GM12878 (cell line): ENCODE measurements at regions not wholly inside any gene's neighbourhood (a gene's known extent, or its start where the extent isn't known, plus 50 kb on each side); places are given as distances from the start of the nearest gene placed in this dataset.

Experiments
- ATAC-seq: fragments of 200-7000 bp; cut with Tn5 transposase; 3 replicates; pipeline ENCODE4 v1.9.1; 2020; ENCODE audit warnings: mild to moderate bottlenecking, moderate library complexity
- BruUV-seq: library from RNA; stranded (reverse); fragments of 400-500 nt; replicated peaks from 2 replicates; lab custom pipeline; 2021; lab: Mats Ljungman, UMichigan
- CTCF ChIA-PET: fragments of 300-600 bp; sonication (Branson Sonifier 250); formaldehyde crosslinking; extraction: SDS; loops from one replicate; lab custom pipeline; 2021; ENCODE audit warnings: inconsistent platforms; lab: Yijun Ruan, JAX
- POLR2A ChIA-PET: fragments of 350-600 bp; formaldehyde crosslinking; extraction: SDS; loops from one replicate; lab custom pipeline; 2021; ENCODE audit warnings: inconsistent platforms; lab: Charles Lee
- RAD21 ChIA-PET: fragments of 300-600 bp; sonication (Branson Sonifier 250); formaldehyde crosslinking; loops from one replicate; lab custom pipeline; 2023; ENCODE audit warnings: antibody characterized with exemption; ENCODE audit not compliant: unreplicated experiment; lab: Charles Lee
- SMC1A ChIA-PET: fragments of 300-600 bp; sonication (Branson Sonifier 250); formaldehyde crosslinking; loops from one replicate; lab custom pipeline; 2023; ENCODE audit not compliant: unreplicated experiment, uncharacterized antibody; lab: Charles Lee
- DNase-seq: peaks from one replicate; pipeline ENCODE4 v3.0.0-alpha.2; 2011; ENCODE audit warnings: low read depth, low spot score
- FAIRE-seq: peaks from 3 replicates; lab custom pipeline; 2011; peaks lifted over from hg19 to GRCh38; lab: Jason Lieb, UNC
- H2AFZ ChIP-seq: 2 replicates; pipeline ENCODE4 v1.6.0; 2011; ENCODE audit warnings: low read depth, low read length, control low read depth; ENCODE audit not compliant: control insufficient read depth
- H3K27ac ChIP-seq: 2 replicates; pipeline ENCODE4 v1.5.1; 2011; ENCODE audit warnings: control low read depth; ENCODE audit not compliant: control insufficient read depth, insufficient read depth
- H3K27me3 ChIP-seq, 2 experiments: replicated peaks in 1 of 2; 2 replicates each; pipeline versions ENCODE4 v1.6.0 to v1.6.1; 2011; ENCODE audit warnings: low read length in 1 of 2; ENCODE audit not compliant: control insufficient read depth in 2 of 2, insufficient read depth in 2 of 2
- H3K36me3 ChIP-seq, 2 experiments: 2 replicates each; pipeline ENCODE4 v1.5.1; 2011; ENCODE audit warnings: low read length in 1 of 2; ENCODE audit not compliant: control insufficient read depth in 2 of 2, insufficient read depth in 2 of 2
- H3K4me1 ChIP-seq: 2 replicates; pipeline ENCODE4 v1.6.1; 2011; ENCODE audit warnings: mild to moderate bottlenecking, low read length, moderate library complexity, mixed read lengths; ENCODE audit not compliant: control insufficient read depth, insufficient read depth
- H3K4me2 ChIP-seq: 2 replicates; pipeline ENCODE4 v1.6.0; 2011; ENCODE audit warnings: control low read depth; ENCODE audit not compliant: control insufficient read depth, insufficient read depth
- H3K4me3 ChIP-seq: fragments of 200-600 bp; sonication (generic); 2 replicates; pipeline ENCODE4 v1.5.1; 2016
- H3K79me2 ChIP-seq: 2 replicates; pipeline ENCODE4 v1.6.0; 2011; ENCODE audit warnings: low read length; ENCODE audit not compliant: control insufficient read depth, insufficient read depth
- H3K9ac ChIP-seq: 2 replicates; pipeline ENCODE4 v1.8.0; 2011; ENCODE audit warnings: low read length, control low read depth, mixed read lengths; ENCODE audit not compliant: control insufficient read depth, insufficient read depth
- H3K9me3 ChIP-seq: replicated peaks from 3 replicates; pipeline ENCODE4 v1.5.1; 2011; ENCODE audit warnings: mild to moderate bottlenecking, low read length; ENCODE audit not compliant: control insufficient read depth, insufficient read depth
- H4K20me1 ChIP-seq: 2 replicates; pipeline ENCODE4 v1.6.0; 2011; ENCODE audit not compliant: control insufficient read depth, insufficient read depth
- CBFB ChIP-seq: IDR thresholded peaks from 2 replicates; pipeline ENCODE4 v1.6.1; 2016; ENCODE audit warnings: antibody characterized with exemption, low read depth
- LARP7 ChIP-seq: fragments of 450-650 bp; IDR thresholded peaks from 2 replicates; pipeline ENCODE4 v1.6.1; 2017; ENCODE audit warnings: mild to moderate bottlenecking
- MYB ChIP-seq: fragments of 150-350 bp; IDR thresholded peaks from 2 replicates; pipeline ENCODE4 v1.6.1; 2014; ENCODE audit warnings: mild to moderate bottlenecking, low read depth, low read length, borderline replicate concordance
- NFXL1 ChIP-seq: fragments of 450-650 bp; IDR thresholded peaks from 2 replicates; pipeline ENCODE4 v1.6.1; 2017; ENCODE audit warnings: antibody characterized with exemption, mild to moderate bottlenecking, borderline replicate concordance
- NR2F1 ChIP-seq: fragments of 450-650 bp; conservative IDR thresholded peaks from 2 replicates; pipeline ENCODE4 v1.6.1; 2017; ENCODE audit warnings: mild to moderate bottlenecking
- RAD21 ChIP-seq: IDR thresholded peaks from 2 replicates; pipeline ENCODE4 v1.6.1; 2011; ENCODE audit warnings: mild to moderate bottlenecking, low read depth, low read length, moderate library complexity; ENCODE audit not compliant: insufficient read depth
- SMAD5 ChIP-seq: IDR thresholded peaks from 2 replicates; pipeline ENCODE4 v1.6.1; 2016; ENCODE audit warnings: antibody characterized with exemption, low read depth
- SP1 ChIP-seq: IDR thresholded peaks from one replicate; pipeline ENCODE4 v1.6.1; 2011; ENCODE audit warnings: low read depth, low read length
- TCF3 ChIP-seq: IDR thresholded peaks from 2 replicates; pipeline ENCODE4 v1.6.1; 2012; ENCODE audit warnings: low read depth, mild to moderate bottlenecking, low read length, borderline replicate concordance; ENCODE audit not compliant: insufficient read depth
- WGBS: methylation state at CpG from one replicate; pipeline ENCODE4 v1.1.6; 2016; ENCODE audit warnings: low lambda C conversion rate; ENCODE audit not compliant: insufficient replicate concordance, insufficient coverage; ENCODE audit errors: missing lambda C conversion rate; 5-methylcytosine and 5-hydroxymethylcytosine counted together
- in situ Hi-C: fragments of 300-500 bp; cut with MboI; formaldehyde crosslinking; loops from 9 replicates; pipeline ENCODE4 v1.14.3; 2018; ENCODE audit warnings: mixed read lengths
- intact Hi-C: fragments of 100-400 bp; cut with micrococcal nuclease; formaldehyde crosslinking; loops from one replicate; pipeline ENCODE4 v1.14.2; 2022; ENCODE audit not compliant: unreplicated experiment
- TF ChIP-seq, protein P1 (sequence below): fragments of 450-650 bp; IDR thresholded peaks from 2 replicates; pipeline ENCODE4 v1.6.1; 2017; ENCODE audit warnings: mild to moderate bottlenecking, moderate library complexity
- TF ChIP-seq, protein P2 (sequence below): fragments of 450-650 bp; formaldehyde crosslinking; IDR thresholded peaks from 2 replicates; pipeline ENCODE4 v1.5.0; 2022; ENCODE audit warnings: mild to moderate bottlenecking, missing genetic modification characterization

DNA sequence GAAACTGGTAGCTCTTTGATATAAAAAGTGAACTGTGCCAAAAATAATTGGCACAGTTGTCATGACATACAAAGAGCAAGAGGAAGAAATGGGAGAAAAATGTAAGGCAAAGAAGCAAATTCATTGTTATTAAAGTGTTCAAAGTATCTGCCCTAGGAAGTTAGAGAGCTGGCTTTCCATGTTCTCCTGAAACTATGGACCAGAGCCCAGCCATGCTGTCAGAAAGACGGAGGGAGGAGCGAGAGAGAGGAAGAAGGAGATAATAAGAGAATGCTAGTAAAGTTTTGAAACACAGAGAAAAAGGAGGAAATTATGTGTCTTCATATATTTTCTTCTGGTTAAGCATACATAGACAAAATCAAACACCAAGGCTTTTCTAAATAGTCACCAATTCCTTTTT lies 78.1 kb upstream of the PELI2 start:
- Histone ChIP-seq H3K27ac (no peak overlapping the region), H3K9me3 (no peaks in the 10 kb centered on the region), H3K9ac (no peak overlapping the region), H3K79me2 (no peaks in the 10 kb centered on the region), H3K4me3 (no peak overlapping the region), H3K4me1 (no peaks in the 10 kb centered on the region), H4K20me1 (no peaks in the 10 kb centered on the region), H3K36me3 (no peaks in the 10 kb centered on the region), H3K27me3 (no peaks in the 10 kb centered on the region), H3K4me2 (no peak overlapping the region), H2AFZ (no peak overlapping the region)
- in situ Hi-C loops (no loop called here), intact Hi-C loops (no loop called here)
- CTCF ChIA-PET = no interaction called here
- ATAC-seq = no peak
- TF ChIP-seq SMAD5 = no peak
- TF ChIP-seq NR2F1 = no peak
- no peak for TF ChIP-seq TCF3
- no peak for TF ChIP-seq SP1
- TF ChIP-seq, protein P1, sequence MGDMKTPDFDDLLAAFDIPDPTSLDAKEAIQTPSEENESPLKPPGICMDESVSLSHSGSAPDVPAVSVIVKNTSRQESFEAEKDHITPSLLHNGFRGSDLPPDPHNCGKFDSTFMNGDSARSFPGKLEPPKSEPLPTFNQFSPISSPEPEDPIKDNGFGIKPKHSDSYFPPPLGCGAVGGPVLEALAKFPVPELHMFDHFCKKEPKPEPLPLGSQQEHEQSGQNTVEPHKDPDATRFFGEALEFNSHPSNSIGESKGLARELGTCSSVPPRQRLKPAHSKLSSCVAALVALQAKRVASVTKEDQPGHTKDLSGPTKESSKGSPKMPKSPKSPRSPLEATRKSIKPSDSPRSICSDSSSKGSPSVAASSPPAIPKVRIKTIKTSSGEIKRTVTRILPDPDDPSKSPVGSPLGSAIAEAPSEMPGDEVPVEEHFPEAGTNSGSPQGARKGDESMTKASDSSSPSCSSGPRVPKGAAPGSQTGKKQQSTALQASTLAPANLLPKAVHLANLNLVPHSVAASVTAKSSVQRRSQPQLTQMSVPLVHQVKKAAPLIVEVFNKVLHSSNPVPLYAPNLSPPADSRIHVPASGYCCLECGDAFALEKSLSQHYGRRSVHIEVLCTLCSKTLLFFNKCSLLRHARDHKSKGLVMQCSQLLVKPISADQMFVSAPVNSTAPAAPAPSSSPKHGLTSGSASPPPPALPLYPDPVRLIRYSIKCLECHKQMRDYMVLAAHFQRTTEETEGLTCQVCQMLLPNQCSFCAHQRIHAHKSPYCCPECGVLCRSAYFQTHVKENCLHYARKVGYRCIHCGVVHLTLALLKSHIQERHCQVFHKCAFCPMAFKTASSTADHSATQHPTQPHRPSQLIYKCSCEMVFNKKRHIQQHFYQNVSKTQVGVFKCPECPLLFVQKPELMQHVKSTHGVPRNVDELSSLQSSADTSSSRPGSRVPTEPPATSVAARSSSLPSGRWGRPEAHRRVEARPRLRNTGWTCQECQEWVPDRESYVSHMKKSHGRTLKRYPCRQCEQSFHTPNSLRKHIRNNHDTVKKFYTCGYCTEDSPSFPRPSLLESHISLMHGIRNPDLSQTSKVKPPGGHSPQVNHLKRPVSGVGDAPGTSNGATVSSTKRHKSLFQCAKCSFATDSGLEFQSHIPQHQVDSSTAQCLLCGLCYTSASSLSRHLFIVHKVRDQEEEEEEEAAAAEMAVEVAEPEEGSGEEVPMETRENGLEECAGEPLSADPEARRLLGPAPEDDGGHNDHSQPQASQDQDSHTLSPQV = no peak
- no peak for TF ChIP-seq RAD21
- no peak for TF ChIP-seq MYB
- TF ChIP-seq LARP7 = no peak
- TF ChIP-seq, protein P2, sequence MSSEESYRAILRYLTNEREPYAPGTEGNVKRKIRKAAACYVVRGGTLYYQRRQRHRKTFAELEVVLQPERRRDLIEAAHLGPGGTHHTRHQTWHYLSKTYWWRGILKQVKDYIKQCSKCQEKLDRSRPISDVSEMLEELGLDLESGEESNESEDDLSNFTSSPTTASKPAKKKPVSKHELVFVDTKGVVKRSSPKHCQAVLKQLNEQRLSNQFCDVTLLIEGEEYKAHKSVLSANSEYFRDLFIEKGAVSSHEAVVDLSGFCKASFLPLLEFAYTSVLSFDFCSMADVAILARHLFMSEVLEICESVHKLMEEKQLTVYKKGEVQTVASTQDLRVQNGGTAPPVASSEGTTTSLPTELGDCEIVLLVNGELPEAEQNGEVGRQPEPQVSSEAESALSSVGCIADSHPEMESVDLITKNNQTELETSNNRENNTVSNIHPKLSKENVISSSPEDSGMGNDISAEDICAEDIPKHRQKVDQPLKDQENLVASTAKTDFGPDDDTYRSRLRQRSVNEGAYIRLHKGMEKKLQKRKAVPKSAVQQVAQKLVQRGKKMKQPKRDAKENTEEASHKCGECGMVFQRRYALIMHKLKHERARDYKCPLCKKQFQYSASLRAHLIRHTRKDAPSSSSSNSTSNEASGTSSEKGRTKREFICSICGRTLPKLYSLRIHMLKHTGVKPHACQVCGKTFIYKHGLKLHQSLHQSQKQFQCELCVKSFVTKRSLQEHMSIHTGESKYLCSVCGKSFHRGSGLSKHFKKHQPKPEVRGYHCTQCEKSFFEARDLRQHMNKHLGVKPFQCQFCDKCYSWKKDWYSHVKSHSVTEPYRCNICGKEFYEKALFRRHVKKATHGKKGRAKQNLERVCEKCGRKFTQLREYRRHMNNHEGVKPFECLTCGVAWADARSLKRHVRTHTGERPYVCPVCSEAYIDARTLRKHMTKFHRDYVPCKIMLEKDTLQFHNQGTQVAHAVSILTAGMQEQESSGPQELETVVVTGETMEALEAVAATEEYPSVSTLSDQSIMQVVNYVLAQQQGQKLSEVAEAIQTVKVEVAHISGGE (CRISPR knock-in tag) = no peak
- no peak for TF ChIP-seq CBFB
- TF ChIP-seq NFXL1 = no peak
- SMC1A ChIA-PET = no interaction called here
- RAD21 ChIA-PET = no interaction called here
- DNase-seq = no peak
- POLR2A ChIA-PET = no interaction called here
- FAIRE-seq = no peak
- 0% methylated on average over 2 of the region's 2 CpGs for WGBS
- BruUV-seq = no TSS peak
